GM21723 (cell line): ENCODE measurements at regions not wholly inside any gene's neighbourhood (a gene's known extent, or its start where the extent isn't known, plus 50 kb on each side); places are given as distances from the start of the nearest gene placed in this dataset.
"Not testable (repeated sequence)": the region's sequence is repeated elsewhere in the genome, so short reads cannot be mapped to it uniquely, and the experiment has no call there.

Experiments used
- ATAC-seq: cut with Tn5 transposase; IDR thresholded peaks from one replicate; pipeline ENCODE4 v1.9.1; 2021; ENCODE audit warnings: mild to moderate bottlenecking, moderate library complexity; ENCODE audit not compliant: unreplicated experiment

DNA sequence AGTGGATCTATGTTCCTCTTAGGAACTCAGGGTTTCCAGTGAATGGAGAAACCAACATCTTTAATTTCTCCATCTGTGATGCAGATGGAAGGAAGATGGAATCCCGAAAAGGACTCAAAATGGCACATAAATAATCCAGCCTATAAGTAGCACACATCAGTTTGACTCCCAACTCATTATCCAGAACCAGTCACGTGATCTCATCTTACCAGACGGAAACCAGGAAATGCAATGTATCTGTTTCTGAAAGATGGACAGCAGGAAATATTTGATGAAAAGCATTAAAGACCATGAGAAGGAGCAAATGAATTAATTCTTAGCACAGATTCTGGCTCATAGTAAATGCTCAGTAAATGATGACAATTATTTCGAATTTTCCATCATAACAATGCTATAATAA is 443.1 kb upstream of the FMR1 start:
- ATAC-seq = no peak

DNA sequence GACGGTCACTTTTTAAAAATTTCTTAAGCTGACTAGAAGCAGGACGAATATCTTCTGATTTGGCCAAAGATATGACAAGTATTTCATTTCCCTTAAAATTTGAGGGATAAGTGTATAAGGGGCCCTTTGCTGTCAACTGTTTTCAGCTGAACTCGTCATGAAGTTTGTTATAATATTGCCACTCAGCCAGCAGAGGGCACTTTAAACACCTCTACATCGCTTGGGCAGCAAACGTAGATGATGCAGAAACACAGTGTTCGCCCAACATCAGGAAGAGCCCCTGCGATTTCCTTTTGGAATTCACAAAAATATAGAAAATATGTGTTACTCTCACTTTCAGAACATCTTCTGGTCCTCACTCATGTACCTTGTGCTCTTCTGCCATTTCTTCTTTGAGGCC is 435.7 kb upstream of the FMR1 start:
- no peak for ATAC-seq

- ATAC-seq = no peak
These were observed 432.8 kb upstream of the FMR1 start for GRCh38 chrX:147478899-147479298.

DNA sequence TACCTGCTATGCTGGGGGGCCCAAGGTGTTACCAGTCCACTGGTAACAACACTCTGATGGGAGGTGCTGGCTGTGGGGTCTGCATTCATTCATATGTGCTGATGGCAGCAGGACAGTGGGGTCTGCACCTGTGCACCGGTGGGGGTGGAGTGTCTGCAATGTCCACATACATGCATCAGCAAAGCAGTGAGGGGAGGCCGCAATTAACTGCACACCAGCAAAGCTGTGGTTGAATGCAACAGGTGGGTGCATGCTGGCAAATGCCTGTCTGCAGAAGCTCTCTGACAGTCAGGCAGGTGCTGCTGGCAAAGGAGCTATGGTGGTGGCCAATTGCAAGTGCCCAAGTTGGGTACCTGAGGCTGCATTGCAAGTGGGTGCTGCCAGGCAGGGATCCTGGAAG is 426.5 kb upstream of the FMR1 start:
- ATAC-seq = no peak

DNA sequence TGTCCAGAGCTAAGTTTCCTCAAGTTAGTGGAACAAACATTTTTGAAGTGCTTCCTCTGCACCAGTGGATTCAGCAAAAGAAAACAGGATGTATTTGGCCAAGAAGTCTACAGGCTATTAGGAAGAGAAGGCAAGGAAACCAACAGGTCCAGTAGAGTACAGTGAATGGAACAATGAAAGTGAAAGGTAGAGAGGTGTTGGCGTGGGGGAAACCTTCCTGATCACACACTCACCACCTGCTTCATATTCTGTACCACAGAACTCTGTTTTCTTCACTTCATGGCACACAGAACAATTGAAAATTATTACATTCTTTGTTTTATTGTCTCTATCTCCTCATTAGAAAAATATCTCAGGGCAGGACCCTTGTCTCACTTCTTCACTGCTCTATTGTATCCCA is 417.4 kb upstream of the FMR1 start:
- no peak for ATAC-seq

GRCh38 chrX:147498796-147499195 is 412.9 kb upstream of the FMR1 start:
- ATAC-seq = no peak

DNA sequence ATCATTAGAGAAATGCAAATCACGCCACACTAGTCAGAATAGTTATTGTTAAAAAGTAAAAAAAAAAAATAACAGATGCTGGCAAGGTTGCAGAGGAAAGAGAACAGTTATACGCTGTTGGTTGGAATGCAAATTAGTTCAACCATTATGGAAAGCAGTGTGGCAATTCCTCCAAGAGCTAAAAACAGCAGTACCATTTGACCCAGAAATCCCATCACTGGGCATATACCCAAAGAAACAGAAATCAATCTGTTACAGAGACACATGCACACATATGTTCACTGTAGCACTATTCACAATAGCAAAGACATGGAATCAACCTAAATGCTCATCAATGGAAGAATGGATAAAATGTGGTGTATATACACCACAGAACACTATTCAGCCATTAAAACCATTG is 388.7 kb upstream of the FMR1 start:
- ATAC-seq = no peak

GRCh38 chrX:147533426-147533825 is 378.3 kb upstream of the FMR1 start:
- no peak for ATAC-seq

GRCh38 chrX:147537172-147537571 is 374.5 kb upstream of the FMR1 start:
- no peak for ATAC-seq

DNA sequence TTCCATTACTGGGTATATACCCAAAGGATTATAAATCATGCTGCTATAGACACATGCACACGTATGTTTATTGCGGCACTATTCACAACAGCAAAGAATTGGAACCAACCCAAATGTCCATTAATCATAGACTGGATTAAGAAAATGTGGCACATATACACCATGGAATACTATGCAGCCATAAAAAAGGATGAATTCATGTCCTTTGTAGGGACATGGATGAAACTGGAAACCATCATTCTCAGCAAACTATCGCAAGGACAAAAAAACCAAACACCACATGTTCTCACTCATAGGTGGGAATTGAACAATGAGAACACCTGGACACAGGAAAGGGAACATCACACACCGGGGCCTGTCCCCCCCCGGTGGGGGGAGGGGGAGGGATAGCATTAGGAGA is 363.7 kb upstream of the FMR1 start:
- not testable (repeated sequence) for ATAC-seq

DNA sequence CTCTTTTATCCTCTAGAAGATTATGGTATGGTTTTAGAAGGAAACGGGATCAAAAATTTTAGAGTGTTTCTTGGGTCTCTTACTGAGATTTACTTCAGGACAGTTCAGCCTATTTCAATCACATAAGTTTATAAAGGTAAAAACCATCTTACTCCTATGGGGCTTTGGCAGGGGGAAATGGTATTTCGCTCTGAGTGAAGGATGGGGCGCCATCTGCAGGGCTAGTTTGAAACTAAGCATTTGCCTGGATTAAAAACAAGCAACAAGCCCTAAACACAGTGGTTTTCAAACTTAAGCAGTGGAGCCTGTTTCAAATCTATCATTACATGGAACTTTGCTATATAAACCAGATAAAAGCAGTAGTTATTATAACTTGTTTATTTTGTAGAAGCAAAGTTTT is 361.5 kb upstream of the FMR1 start:
- ATAC-seq = no peak

- ATAC-seq = no peak
These were observed 352.5 kb upstream of the FMR1 start for GRCh38 chrX:147559191-147559590.

- no peak for ATAC-seq
These were observed 346.5 kb upstream of the FMR1 start for GRCh38 chrX:147565237-147565636.

GRCh38 chrX:147570483-147570882 is 341.2 kb upstream of the FMR1 start:
- ATAC-seq = no peak

- ATAC-seq = no peak
These were observed 338.5 kb upstream of the FMR1 start for GRCh38 chrX:147573266-147573665.

- ATAC-seq = no peak
These were observed 309.5 kb upstream of the FMR1 start for GRCh38 chrX:147602176-147602696.

DNA sequence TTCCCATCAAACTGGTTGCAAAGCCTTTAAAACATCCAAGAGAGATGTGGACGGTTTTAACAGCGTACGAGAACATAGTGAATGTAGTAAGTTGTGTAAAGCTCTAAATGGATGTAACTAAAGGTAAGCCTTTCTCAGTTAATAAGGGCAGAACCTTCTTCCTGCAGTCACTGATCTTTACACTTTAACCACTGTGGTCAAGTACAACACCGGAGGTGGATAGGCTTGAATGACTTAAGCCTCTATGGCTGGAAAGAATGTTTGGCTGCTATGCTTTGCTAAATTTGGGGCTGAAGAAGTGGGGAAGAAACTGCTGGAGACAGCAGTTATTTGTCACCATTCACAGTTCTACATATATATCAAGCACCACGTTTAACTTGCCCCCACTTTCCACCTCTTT is 285.1 kb upstream of the FMR1 start:
- no peak for ATAC-seq

DNA sequence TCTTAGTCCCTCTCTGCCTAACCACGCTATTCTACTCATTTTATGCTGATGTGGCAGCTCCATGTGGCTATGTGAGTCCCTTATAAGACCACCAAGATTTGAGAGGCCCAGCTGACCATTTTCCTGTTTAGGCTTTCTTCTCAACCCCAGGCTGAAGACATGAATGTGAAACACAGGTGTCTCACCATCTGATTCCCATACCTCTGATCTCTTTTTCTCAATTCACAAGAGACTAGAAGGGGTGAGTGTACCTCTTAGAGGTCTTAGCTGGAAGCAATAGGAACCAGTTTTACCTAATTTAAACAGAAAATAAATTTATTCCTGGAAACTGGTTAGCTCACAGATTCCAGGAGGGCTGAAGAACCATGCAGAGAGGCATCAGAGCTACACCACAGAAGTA is 276.5 kb upstream of the FMR1 start:
- no peak for ATAC-seq

- ATAC-seq = no peak
These were observed 274.5 kb upstream of the FMR1 start for GRCh38 chrX:147637190-147637589.

- no peak for ATAC-seq
These were observed 264.6 kb upstream of the FMR1 start for GRCh38 chrX:147646949-147647723.

GRCh38 chrX:147675819-147676218 is 235.9 kb upstream of the FMR1 start:
- ATAC-seq = no peak

- ATAC-seq = no peak
These were observed 232.2 kb upstream of the FMR1 start for GRCh38 chrX:147679356-147680005.
